Nephron (organoid): ENCODE measurements at regions not wholly inside any gene's neighbourhood (a gene's known extent, or its start where the extent isn't known, plus 50 kb on each side); places are given as distances from the start of the nearest gene placed in this dataset.

Source experiments
- H3K27ac Mint-ChIP-seq, 3 experiments: 2 replicates each; pipeline ENCODE4 v1.8.0; 2020; ENCODE audit warnings: mixed read lengths in 3 of 3, mild to moderate bottlenecking in 2 of 3, moderate library complexity in 1 of 3
- H3K27me3 Mint-ChIP-seq: 2 replicates; pipeline ENCODE4 v1.8.0; 2021; ENCODE audit warnings: low read depth, mild to moderate bottlenecking, moderate library complexity, mixed read lengths
- H3K36me3 Mint-ChIP-seq: 2 replicates; pipeline ENCODE4 v1.8.0; 2020; ENCODE audit warnings: low read depth, mixed read lengths
- H3K4me1 Mint-ChIP-seq: 2 replicates; pipeline ENCODE4 v1.8.0; 2020; ENCODE audit warnings: mixed read lengths
- H3K4me3 Mint-ChIP-seq, 3 experiments: 2 replicates each; pipeline ENCODE4 v1.8.0; 2020; ENCODE audit warnings: mild to moderate bottlenecking in 3 of 3, mixed read lengths in 3 of 3, moderate library complexity in 2 of 3
- H3K9me3 Mint-ChIP-seq: 2 replicates; pipeline ENCODE4 v1.8.0; 2020; ENCODE audit warnings: mixed read lengths
- TF ChIP-seq, protein P1 (sequence below), 3 experiments: fragments of 200-600 bp; sonication (generic); IDR thresholded peaks; one replicate each; pipeline ENCODE4 v1.5.0; 2021; ENCODE audit warnings: antibody characterized with exemption in 3 of 3; ENCODE audit not compliant: unreplicated experiment in 3 of 3

DNA sequence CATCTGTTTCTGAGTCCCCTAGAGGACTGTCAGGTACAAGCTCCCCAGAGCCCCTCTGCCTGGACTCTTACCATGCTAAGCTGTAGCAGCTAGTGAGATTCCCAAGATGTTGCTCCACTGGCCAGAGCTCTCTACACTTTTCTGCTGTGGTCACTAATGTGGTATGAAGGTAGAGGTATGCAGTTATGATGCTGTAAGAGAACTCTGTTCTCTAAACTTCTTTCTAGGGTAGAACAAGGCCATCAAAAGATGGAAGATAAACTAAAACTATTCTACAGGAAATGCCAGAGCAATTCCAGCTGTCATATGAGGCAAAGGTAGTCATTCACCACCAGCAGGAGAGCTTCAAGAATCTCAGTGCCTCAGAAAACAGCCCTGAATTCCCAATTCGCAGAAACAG is 517.4 kb upstream of the ARRDC4 start:
- Mint-ChIP-seq H3K9me3 (peaks cover 6% of the 10 kb centered on the region), H3K4me1 (no peaks in the 10 kb centered on the region), H3K36me3 (no peaks in the 10 kb centered on the region), H3K27ac (no peak overlapping the region), H3K27me3 (no peaks in the 10 kb centered on the region), H3K4me3 (no peak overlapping the region)
- TF ChIP-seq, protein P1, sequence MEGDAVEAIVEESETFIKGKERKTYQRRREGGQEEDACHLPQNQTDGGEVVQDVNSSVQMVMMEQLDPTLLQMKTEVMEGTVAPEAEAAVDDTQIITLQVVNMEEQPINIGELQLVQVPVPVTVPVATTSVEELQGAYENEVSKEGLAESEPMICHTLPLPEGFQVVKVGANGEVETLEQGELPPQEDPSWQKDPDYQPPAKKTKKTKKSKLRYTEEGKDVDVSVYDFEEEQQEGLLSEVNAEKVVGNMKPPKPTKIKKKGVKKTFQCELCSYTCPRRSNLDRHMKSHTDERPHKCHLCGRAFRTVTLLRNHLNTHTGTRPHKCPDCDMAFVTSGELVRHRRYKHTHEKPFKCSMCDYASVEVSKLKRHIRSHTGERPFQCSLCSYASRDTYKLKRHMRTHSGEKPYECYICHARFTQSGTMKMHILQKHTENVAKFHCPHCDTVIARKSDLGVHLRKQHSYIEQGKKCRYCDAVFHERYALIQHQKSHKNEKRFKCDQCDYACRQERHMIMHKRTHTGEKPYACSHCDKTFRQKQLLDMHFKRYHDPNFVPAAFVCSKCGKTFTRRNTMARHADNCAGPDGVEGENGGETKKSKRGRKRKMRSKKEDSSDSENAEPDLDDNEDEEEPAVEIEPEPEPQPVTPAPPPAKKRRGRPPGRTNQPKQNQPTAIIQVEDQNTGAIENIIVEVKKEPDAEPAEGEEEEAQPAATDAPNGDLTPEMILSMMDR (IDR thresholded peaks at IDR 0.05; ENCODE audit: unreplicated experiment in 3 of 3): no peak

DNA sequence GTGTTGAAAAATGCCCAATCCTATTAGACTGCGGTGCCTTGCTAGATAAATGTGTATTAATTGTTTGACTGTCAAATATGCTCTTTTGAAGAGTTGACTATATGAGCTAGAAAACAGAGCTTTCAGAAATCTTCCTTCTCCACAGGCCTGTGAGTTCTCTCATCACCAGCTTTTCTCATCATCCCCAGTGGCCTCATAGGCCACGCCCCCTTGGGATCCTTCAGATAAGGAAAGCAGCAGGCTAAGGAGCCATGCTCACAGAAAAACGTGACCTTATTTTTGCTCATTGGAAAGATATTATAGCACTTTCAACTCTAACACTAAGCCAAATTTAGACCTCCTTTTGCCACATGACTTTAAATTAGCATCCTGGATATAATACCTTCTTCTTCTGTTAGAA is 514.4 kb upstream of the ARRDC4 start:
- Mint-ChIP-seq H3K27me3 (no peaks in the 10 kb centered on the region), H3K9me3 (no peaks in the 10 kb centered on the region), H3K4me1 (no peaks in the 10 kb centered on the region), H3K4me3 (no peak overlapping the region), H3K27ac (no peak overlapping the region), H3K36me3 (no peaks in the 10 kb centered on the region)
- TF ChIP-seq, protein P1 (IDR thresholded peaks at IDR 0.05; ENCODE audit: unreplicated experiment in 3 of 3): no peak

DNA sequence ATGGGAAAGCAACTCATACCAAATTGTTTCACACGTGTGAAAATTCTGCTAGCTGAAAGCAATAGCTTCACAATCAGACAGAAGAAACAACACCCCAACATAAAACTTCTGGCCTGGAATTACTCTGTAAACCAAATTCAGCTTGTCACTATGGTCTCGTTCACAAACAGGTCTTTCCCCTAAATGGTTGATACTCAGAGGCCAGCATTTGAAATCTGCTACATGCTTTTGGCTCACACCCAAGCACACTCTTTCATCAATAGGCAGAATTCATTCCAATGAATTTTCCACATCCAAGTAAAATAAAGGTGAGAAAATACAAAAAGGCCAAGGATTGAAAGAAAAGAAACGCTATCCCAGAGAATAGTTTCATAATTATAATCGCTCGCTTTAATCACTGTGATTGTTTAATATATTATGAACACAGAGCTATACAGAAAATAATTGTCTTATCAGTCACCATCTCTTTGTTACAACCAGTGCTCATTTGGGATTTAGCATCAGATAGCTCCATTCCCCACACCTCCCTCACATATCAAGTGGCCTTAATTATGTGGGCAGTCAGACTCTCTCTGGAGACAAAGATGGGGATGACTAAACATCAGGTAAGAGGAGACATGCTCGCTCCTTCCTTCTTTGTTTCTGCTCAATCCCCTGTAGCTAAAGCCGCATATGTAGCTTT is 503.8 kb upstream of the ARRDC4 start:
- TF ChIP-seq, protein P1 (IDR thresholded peaks at IDR 0.05; ENCODE audit: unreplicated experiment in 3 of 3): no peak
- H3K4me3 Mint-ChIP-seq: no peak overlapping the region
- H3K36me3 Mint-ChIP-seq: no peaks in the 10 kb centered on the region
- no peaks in the 10 kb centered on the region for H3K27me3 Mint-ChIP-seq
- peaks cover 12% of the 10 kb centered on the region for H3K4me1 Mint-ChIP-seq
- no peak overlapping the region for H3K27ac Mint-ChIP-seq
- no peaks in the 10 kb centered on the region for H3K9me3 Mint-ChIP-seq

DNA sequence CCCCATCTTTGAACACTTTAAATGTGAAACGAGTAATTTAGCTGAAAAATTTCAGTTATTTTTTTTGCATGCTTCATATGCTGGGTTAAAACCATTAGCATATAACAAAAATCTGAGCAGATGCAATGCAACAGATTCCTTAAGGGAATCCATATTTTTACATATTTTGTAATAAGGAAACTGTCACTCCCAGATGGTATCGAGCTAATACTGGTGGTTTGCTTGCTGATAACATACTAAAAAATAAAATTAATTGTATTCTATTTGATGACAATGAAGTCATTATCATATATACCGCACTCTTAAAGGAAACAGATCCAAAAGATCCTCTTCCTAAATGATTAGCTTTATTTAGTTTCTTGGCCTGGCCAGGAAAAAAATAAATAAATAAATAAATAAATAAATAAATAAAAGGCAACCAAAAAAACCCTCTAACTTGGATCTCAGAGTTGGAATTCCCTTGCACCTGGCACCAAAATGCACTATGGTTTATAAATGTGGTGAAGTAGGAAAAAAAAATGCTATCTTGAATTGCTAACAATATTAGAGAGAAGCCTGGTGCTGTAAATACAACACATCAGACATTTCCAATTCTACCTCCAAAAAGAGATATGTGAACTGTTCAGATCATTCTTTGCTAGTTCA is 503.2 kb upstream of the ARRDC4 start:
- H3K4me3 Mint-ChIP-seq: no peak overlapping the region
- peaks cover 15% of the 10 kb centered on the region for H3K4me1 Mint-ChIP-seq
- no peaks in the 10 kb centered on the region for H3K9me3 Mint-ChIP-seq
- TF ChIP-seq, protein P1 (IDR thresholded peaks at IDR 0.05; ENCODE audit: unreplicated experiment in 3 of 3): no peak
- H3K27me3 Mint-ChIP-seq: no peaks in the 10 kb centered on the region
- H3K27ac Mint-ChIP-seq: no peak overlapping the region
- no peaks in the 10 kb centered on the region for H3K36me3 Mint-ChIP-seq

DNA sequence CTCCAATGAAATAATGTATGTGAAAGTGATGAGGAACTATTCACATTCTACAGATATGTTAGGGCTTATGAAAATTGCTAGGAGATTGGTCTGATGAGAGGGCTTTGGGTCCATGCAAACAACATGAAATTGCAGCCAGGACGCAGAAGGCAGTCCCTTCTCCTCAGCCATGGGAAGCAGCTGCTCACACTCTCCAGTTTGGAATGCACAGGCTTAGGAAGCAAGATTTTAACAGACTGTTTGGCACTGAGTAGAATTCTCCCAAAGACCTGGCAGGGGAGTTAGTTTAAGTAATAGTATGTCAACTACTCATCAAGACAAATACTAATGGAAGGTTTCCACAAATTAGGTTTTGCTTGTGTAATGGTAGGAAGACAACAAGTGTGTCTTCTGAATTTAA is 500.7 kb upstream of the ARRDC4 start:
- TF ChIP-seq, protein P1 (IDR thresholded peaks at IDR 0.05; ENCODE audit: unreplicated experiment in 3 of 3): no peak
- H3K36me3 Mint-ChIP-seq: no peaks in the 10 kb centered on the region
- H3K27ac Mint-ChIP-seq: no peak overlapping the region
- H3K4me1 Mint-ChIP-seq: peaks cover 15% of the 10 kb centered on the region
- H3K27me3 Mint-ChIP-seq: no peaks in the 10 kb centered on the region
- no peaks in the 10 kb centered on the region for H3K9me3 Mint-ChIP-seq
- no peak overlapping the region for H3K4me3 Mint-ChIP-seq

DNA sequence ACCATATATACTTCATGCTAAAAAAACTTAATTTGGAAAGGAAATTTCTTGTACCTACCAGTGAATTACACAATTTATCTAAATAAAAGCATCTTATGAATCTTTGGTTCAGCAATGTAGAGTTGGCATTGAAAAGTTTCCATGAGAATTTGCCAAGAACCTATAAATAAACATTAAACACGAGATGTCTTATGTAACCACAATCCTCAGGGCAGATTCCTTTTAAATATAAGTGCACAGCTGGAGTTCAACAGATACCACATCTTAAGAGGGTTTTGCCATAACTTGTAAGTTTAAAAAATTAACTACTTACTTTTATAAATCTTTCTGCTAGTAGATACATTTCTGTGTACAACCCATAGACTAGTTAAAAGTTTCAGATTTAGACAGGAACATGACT is 499.3 kb upstream of the ARRDC4 start:
- no peaks in the 10 kb centered on the region for H3K36me3 Mint-ChIP-seq
- H3K4me3 Mint-ChIP-seq: no peak overlapping the region
- no peak overlapping the region for H3K27ac Mint-ChIP-seq
- H3K4me1 Mint-ChIP-seq: peaks cover 15% of the 10 kb centered on the region
- TF ChIP-seq, protein P1 (IDR thresholded peaks at IDR 0.05; ENCODE audit: unreplicated experiment in 3 of 3): no peak
- H3K27me3 Mint-ChIP-seq: peaks cover 1% of the 10 kb centered on the region
- no peaks in the 10 kb centered on the region for H3K9me3 Mint-ChIP-seq
